GM12872 (cell line): ENCODE measurements at regions not wholly inside any gene's neighbourhood (a gene's known extent, or its start where the extent isn't known, plus 50 kb on each side); places are given as distances from the start of the nearest gene placed in this dataset.

Experiments
- TF ChIP-seq, protein P1 (sequence below): IDR thresholded peaks from 3 replicates; pipeline ENCODE4 v1.5.1; 2011; ENCODE audit warnings: low read depth, mild to moderate bottlenecking, low read length, moderate library complexity; ENCODE audit not compliant: insufficient read depth

DNA sequence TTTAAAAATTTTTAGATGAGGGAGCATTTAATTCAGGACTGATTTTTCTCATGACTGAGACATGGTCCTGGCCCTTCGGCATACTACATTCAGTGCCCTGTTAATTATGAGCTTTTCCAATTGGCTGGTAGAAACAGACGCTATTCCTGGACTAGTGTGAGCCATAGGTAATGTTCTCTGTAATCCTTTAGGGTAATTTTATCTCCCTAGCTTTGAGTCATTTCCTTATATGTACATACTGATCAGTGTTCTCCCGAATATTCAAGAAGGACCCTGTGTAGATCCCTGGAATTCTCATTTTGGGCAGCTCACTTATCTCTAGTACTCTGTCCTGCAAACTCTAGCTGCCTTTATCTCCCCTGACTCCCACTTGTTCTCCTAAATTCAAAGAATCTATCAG is 92.6 kb upstream of the NPY start:
- TF ChIP-seq, protein P1, sequence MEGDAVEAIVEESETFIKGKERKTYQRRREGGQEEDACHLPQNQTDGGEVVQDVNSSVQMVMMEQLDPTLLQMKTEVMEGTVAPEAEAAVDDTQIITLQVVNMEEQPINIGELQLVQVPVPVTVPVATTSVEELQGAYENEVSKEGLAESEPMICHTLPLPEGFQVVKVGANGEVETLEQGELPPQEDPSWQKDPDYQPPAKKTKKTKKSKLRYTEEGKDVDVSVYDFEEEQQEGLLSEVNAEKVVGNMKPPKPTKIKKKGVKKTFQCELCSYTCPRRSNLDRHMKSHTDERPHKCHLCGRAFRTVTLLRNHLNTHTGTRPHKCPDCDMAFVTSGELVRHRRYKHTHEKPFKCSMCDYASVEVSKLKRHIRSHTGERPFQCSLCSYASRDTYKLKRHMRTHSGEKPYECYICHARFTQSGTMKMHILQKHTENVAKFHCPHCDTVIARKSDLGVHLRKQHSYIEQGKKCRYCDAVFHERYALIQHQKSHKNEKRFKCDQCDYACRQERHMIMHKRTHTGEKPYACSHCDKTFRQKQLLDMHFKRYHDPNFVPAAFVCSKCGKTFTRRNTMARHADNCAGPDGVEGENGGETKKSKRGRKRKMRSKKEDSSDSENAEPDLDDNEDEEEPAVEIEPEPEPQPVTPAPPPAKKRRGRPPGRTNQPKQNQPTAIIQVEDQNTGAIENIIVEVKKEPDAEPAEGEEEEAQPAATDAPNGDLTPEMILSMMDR, result no peak

DNA sequence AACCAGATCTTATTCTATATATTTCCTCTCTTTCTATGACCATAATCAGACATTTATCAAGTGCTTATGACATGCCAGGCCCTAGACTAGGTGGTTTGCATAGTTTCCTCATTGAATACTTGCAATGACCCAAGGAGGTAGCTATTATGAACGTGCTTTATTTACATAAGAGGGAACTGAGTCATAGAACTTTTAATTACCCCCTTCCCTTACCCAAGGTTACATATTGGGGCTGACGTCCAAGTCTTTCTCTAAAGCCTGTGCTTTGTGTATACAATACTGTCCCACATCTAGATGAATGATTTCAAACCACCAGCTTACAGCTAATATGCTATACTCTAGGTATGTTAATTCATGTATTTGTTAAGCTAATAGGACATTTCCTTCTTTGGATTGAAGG is 91.9 kb upstream of the NPY start:
- TF ChIP-seq, protein P1, result no peak

DNA sequence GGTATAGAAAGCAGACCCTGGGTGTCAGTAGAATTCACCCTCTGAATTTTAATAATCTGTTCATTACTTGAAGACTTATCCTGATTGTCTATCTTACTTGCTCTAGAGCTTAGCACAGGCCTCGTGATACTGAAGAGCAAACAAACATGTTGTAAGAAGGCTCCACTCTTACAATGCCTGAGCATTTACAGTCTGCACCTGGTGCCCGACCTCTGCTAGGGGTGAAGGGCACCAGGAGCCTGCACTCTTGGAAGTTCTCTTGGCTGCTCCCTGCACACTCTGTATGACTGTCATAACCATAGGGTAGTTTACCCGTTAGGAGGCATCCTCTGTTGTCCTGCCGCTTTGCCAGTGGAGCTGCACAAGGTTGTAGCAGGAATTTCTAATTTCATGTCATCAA is 91.3 kb upstream of the NPY start:
- TF ChIP-seq, protein P1, result no peak

DNA sequence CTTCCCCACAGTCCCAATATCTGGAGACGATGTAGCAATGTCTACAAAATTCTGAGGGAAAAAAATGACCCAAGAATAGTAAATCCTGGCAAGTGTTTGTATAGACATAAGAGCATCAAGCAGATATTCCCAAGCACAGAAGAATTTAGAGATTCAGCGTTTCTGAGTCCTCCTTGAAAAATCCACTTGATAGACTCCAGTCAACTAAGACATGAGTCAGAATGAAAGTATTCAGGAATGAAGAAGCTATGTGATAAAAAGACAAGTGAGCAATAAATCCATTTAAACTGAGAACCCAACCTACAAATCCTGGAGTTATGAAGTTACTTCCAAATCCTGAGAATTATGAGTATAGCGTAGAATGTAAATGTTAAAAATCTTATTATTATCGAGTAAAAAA is 86.1 kb upstream of the NPY start:
- TF ChIP-seq, protein P1, result no peak

DNA sequence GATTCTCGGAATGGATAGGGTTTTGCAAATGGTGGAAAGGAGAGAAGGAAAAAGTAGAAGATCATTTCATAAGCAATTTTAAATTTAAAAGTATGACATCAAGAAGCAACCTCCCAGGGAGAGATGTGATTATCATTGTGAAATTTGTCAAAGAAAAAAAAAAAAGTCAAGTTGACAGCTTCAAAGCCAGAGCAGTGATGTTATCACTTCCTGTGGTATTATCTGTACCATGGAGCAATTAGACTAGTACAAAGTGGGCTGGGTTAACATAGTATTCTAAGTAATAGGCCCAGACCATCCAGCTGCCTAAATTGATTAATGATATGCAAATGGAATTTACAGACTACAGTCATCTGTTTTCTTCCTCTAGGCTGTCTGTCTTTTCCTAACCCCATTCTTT is 84.0 kb upstream of the NPY start:
- TF ChIP-seq, protein P1, result no peak

DNA sequence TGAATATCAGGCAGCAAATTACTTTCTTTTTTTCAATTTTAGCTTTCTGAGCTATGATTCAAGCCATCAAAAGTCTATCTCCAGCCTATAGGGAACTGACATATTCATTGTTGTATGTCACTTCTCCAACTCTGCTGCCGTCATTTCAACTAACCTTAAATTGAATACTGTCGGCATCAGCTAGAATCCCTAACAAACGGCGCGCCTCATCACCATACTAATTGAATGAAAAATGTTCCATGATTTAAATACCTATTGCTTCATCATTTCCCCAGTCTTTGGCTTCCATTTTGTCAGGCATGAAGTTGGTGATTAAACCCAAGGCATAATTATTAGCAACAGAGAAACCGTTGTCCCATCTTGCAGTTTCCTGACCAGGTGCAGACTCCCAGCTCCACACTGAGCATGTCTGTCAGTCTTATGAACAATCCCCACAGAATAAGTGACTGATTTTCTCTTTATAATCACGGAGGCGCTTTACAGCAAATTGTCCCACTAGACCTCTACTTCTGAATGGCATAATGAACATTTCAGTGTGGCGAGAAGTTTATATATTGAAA is 83.5 kb upstream of the NPY start:
- TF ChIP-seq, protein P1, result no peak

DNA sequence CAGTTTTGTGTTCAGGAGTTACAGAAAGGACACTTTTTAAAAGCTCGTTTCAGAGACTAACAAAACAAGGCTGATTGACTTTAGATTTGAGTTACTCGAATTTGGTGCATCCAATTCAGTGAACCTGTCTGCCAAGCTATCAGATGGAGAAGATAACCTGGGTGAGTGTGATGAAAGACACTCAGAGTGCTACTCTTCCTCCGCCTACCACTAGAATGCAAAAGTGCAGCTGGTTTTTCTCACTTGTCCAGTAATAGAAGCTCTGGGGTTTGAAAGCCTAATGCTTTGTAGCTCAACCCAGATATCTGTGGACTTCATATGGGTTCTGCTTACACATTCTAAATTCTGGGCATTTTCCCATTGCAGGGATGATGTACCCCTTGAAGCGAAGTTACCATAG is 82.8 kb upstream of the NPY start:
- TF ChIP-seq, protein P1, result no peak
